ENCODE measurements at regions not wholly inside any gene's neighbourhood (a gene's known extent, or its start where the extent isn't known, plus 50 kb on each side); places are given as distances from the start of the nearest gene placed in this dataset.
A peak's percentile ranks its signal among the peaks of the same experiment; 100 is the strongest.

- H3K4me2 ChIP-seq (ENCODE audit: insufficient read depth, insufficient read length, low read length): no peak overlapping the region
- H3K18ac ChIP-seq (ENCODE audit: insufficient read length, low read depth, low read length): no peak overlapping the region
- H3K27me3 ChIP-seq (ENCODE audit: insufficient read depth, low read length): no peaks in the 10 kb centered on the region
- no peak overlapping the region for H4K91ac ChIP-seq (ENCODE audit: insufficient read length, low read depth, low read length)
- H3K4me3 Mint-ChIP-seq: no peak overlapping the region
- no peak overlapping the region for H3K56ac ChIP-seq (ENCODE audit: insufficient read length, low read depth, low read length)
- no peaks in the 10 kb centered on the region for H3K9me3 ChIP-seq (ENCODE audit: control insufficient read depth, low read depth, low read length)
- no peak for DNase-seq
- H3T11ph ChIP-seq (ENCODE audit: low read length): no peak overlapping the region
- peak overlapping the region in 1 of 3 experiments; percentile 29; a peak in 1 of 7 replicates for H3K27ac Mint-ChIP-seq
- H2BK20ac ChIP-seq (ENCODE audit: low read depth, low read length, poor library complexity, severe bottlenecking): no peak overlapping the region
- no peaks in the 10 kb centered on the region for H3K9me3 Mint-ChIP-seq
- no peak overlapping the region for H4K5ac ChIP-seq (ENCODE audit: insufficient read length, low read depth, low read length)
- H4K8ac ChIP-seq (replicated peaks; ENCODE audit: insufficient read length, low read depth, low read length): no peak overlapping the region
- H3K14ac ChIP-seq (ENCODE audit: insufficient read depth, low read length): no peak overlapping the region
- no peaks in the 10 kb centered on the region for H3K23me2 ChIP-seq (ENCODE audit: insufficient read length, low read depth, low read length, poor library complexity, severe bottlenecking)
- no peak overlapping the region for H3K4ac ChIP-seq (ENCODE audit: low read depth, low read length)
- no peak overlapping the region for H2BK12ac ChIP-seq (ENCODE audit: insufficient read length, low read depth, low read length)
- no peak overlapping the region for H2AK5ac ChIP-seq (ENCODE audit: insufficient read length, low read length)
- no peak overlapping the region for H3K9ac ChIP-seq (ENCODE audit: extremely low read depth, insufficient read length, low read length)
- no peaks in the 10 kb centered on the region for H3K79me2 ChIP-seq (ENCODE audit: insufficient read depth, low read length)
- H2AFZ ChIP-seq (ENCODE audit: low read length): no peak overlapping the region
- H2BK120ac ChIP-seq (ENCODE audit: low read depth, low read length, poor library complexity, severe bottlenecking): no peak overlapping the region
- TF ChIP-seq CTCF (conservative IDR thresholded peaks at IDR 0.05): no peak
- no peaks in the 10 kb centered on the region for H3K79me1 ChIP-seq (ENCODE audit: insufficient read depth, low read depth, low read length, poor library complexity, severe bottlenecking)
- no peak overlapping the region for H2BK15ac ChIP-seq (ENCODE audit: low read depth, low read length)
- H3K27me3 Mint-ChIP-seq (ENCODE audit: low read depth): no peaks in the 10 kb centered on the region
- H4K20me1 ChIP-seq (ENCODE audit: control insufficient read depth, insufficient read depth, insufficient read length): no peaks in the 10 kb centered on the region
- no CpG with 5 or more reads among the region's 3 CpGs for WGBS (ENCODE audit: extremely low coverage, insufficient read length, low lambda C conversion rate)
- H3K4me1 ChIP-seq (ENCODE audit: insufficient read depth, low read length): no peaks in the 10 kb centered on the region; the same call in 1 of the 2 replicates
- no peaks in the 10 kb centered on the region for H3K36me3 Mint-ChIP-seq (ENCODE audit: insufficient read depth in 1 of 3, low read depth in 3 of 3)
- no peak overlapping the region for H2BK5ac ChIP-seq (ENCODE audit: insufficient read length, low read length)
- no peak overlapping the region for H3K23ac ChIP-seq (ENCODE audit: insufficient read length, low read depth, low read length)
- H3K4me1 Mint-ChIP-seq: peaks cover 17 to 34% of the 10 kb centered on the region in 2 experiments
- H3K27ac ChIP-seq (ENCODE audit: insufficient read length, low read depth, low read length): no peak overlapping the region
These were observed 1214.0 kb downstream of the ROBO2 start for GRCh38 chr3:78253860-78254259.
